Skeletal muscle cell (primary cell): ENCODE measurements at regions not wholly inside any gene's neighbourhood (a gene's known extent, or its start where the extent isn't known, plus 50 kb on each side); places are given as distances from the start of the nearest gene placed in this dataset.
"Not testable (repeated sequence)": the region's sequence is repeated elsewhere in the genome, so short reads cannot be mapped to it uniquely, and the experiment has no call there.

Source experiments
- DNase-seq: peaks from one replicate; pipeline ENCODE4 v3.0.0-alpha.2; 2010; ENCODE audit warnings: low read depth
- H3K4me3 ChIP-seq: 2 replicates; pipeline ENCODE4 v1.5.1; 2011; ENCODE audit warnings: low read depth, mild to moderate bottlenecking, control low read depth, low read length, moderate library complexity

DNA sequence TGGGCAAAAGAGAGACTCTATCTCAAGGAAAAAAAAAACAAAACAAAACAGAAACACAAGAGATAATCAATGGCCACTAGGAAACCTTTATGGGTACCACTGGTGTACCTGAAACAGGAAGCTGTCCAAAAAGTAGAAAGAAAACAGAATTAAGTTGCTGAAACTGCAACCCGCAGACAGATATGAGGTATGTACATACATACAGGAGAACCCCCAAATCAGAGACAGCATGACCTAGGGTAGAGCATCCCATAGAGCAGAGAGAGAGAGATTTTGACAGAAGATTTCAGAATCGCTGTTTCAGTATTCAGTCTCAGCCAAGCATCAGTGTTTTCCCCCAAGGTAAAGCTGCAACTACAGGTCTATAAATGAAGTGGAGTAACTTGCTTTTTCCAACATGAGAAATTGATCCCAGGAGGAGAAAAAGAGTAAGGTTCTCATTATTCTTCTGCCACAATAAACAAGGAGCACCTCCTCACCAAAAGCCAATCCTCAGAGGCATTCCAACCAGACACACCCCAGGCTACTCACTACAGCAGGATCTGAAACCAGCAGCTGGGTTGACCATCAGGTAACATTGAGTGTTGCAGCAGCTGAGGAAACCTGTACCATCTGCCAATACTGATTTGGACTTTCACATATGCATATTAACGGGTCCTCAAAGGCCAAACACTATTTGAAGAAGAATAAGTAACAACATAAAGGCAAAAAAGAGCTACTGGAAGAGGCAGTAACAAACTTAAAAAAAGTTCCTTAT, 630.0 kb downstream of the TAF11L14 start:
- DNase-seq, result no peak

GRCh38 chr5:18270635-18271338, 636.5 kb downstream of the TAF11L14 start:
- DNase-seq, result no peak
- H3K4me3 ChIP-seq, result no peak overlapping the region

More for the DNA sequence above, 630.0 kb downstream of the TAF11L14 start:
- H3K4me3 ChIP-seq, result no peak overlapping the region

GRCh38 chr5:18276939-18277338, 642.7 kb downstream of the TAF11L14 start:
- no peak for DNase-seq
- no peak overlapping the region for H3K4me3 ChIP-seq

GRCh38 chr5:18281947-18282581, 647.8 kb downstream of the TAF11L14 start:
- H3K4me3 ChIP-seq, result no peak overlapping the region
- DNase-seq, result peak; percentile 25

DNA sequence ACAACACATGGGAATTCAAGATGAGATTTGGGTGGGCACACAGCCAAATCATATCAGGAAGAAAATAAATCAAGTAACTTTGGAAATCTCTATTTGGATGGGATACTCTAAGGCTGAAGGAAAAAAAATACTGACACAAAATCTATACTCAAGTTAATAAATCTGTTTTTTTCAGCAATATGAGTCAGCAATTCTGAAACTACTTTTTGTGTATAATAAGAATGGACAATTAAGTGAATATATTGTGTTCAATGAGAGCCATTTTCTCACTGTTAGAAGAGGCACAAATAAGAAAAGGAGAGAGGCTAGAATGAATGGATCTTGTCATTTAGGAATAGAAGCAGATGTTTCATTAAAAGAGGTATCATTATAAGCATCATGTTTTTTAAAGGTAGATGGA, 651.0 kb downstream of the TAF11L14 start:
- H3K4me3 ChIP-seq, result no peak overlapping the region
- DNase-seq, result no peak

- no peak overlapping the region for H3K4me3 ChIP-seq
- no peak for DNase-seq
These were observed 657.9 kb downstream of the TAF11L14 start for GRCh38 chr5:18292146-18292545.

GRCh38 chr5:18295696-18296095, 661.4 kb downstream of the TAF11L14 start:
- DNase-seq, H3K4me3 ChIP-seq: not testable (repeated sequence)

DNA sequence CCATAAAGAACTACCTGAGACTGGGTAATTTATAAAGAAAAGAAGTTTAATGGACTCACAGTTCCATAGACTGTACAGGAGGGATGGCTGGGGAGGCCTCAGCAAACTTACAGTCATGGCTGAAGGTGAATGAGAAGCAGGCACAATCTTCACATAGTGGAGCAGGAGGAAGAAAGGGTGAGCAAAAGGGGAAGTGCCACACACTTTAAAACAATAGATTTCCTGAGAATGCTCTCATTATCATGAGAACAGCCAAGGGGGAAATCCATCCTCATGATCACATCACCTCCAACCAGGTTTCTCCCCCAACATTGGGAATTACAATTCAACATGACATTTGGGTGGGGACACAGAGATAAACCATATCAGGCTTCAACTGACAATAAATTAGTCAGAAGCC, 664.9 kb downstream of the TAF11L14 start:
- DNase-seq, result no peak
- no peak overlapping the region for H3K4me3 ChIP-seq

- DNase-seq, result no peak
- H3K4me3 ChIP-seq, result no peak overlapping the region
These were observed 671.1 kb downstream of the TAF11L14 start for GRCh38 chr5:18305288-18305924.

DNA sequence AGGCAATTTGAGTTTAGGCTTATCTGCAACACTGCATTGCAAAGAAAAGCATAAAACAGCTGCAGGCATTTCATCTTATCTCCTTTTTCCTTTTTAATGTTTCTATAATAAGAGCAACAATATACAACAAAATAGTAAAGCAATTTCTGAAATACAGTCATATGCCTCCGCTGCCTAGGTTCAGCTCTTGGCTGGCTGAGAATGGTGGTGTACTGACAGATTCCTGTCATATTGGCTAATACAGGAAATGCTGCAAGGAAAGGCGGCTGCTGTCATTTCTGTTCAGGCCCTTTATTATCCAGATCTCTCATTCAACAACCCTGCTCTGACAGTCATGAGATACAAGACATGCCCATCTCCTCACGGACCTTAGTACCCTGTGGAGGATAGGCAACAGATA, 677.0 kb downstream of the TAF11L14 start:
- DNase-seq, result no peak
- H3K4me3 ChIP-seq, result no peak overlapping the region

- DNase-seq, result no peak
- no peak overlapping the region for H3K4me3 ChIP-seq
These were observed 677.8 kb downstream of the TAF11L14 start for GRCh38 chr5:18312016-18312415.

- H3K4me3 ChIP-seq, result no peak overlapping the region
- no peak for DNase-seq
These were observed 680.0 kb downstream of the TAF11L14 start for GRCh38 chr5:18314192-18314778.

GRCh38 chr5:18321262-18321942, 687.1 kb downstream of the TAF11L14 start:
- no peak overlapping the region for H3K4me3 ChIP-seq
- DNase-seq, result no peak

DNA sequence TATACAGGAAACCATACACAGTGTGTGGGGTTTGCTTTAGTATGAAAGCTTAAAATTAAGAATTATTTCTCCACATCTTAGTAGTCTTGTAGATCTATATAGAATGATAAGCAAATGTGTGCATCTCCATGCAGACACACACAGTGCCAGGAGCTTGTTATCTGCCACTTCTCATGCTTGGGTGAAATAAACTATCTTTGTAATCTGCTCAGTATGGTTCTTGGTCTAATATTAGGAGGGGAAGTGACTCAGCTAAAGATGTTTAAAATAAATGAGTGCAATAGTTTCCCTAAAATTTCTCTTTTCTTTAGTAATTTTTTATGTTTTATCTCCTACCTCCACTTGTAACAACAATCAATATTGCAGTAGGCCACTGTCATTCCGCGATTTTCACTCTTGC, 689.6 kb downstream of the TAF11L14 start:
- no peak for DNase-seq
- H3K4me3 ChIP-seq, result no peak overlapping the region

DNA sequence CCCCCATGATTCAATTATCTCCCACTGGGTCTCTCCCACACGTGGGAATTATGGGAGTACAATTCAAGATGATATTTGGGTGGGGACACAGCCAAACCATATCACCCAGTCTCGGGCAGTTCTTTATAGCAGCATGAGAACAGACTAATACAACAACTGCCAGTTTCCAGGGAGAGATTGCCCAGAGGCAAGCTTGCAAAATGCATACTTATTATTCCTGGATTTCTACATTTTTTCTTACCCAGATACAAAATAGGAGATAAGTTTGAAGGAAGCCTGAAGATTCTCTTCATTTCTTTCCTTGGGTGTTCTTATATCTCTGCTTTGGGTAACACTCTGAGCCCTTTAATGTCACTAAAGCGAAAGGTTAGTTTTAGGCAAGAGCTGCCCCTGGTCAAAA, 691.2 kb downstream of the TAF11L14 start:
- no peak overlapping the region for H3K4me3 ChIP-seq
- no peak for DNase-seq

- peak; percentile 65 for DNase-seq
- H3K4me3 ChIP-seq, result no peak overlapping the region
These were observed 695.1 kb downstream of the TAF11L14 start for GRCh38 chr5:18329328-18329727.

DNA sequence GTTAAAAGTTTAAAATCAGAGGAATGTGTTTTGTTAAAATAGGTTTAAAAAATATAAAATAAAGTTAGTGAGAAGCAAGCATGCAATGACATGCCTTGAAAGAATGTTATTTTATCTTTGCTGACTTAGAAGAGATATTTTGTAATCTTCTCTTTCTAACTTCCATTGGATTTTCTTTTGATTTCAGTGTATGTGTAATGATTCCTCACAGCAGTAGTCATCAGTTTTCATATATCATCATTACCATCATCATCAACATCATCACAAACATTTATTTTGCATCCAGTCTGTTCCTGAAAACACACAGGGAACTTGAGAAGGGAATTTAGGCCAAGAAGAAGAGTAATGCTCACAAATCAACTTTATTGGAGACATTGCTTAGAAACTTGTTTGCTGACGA, 699.6 kb downstream of the TAF11L14 start:
- DNase-seq, result peak; percentile 24
- no peak overlapping the region for H3K4me3 ChIP-seq

DNA sequence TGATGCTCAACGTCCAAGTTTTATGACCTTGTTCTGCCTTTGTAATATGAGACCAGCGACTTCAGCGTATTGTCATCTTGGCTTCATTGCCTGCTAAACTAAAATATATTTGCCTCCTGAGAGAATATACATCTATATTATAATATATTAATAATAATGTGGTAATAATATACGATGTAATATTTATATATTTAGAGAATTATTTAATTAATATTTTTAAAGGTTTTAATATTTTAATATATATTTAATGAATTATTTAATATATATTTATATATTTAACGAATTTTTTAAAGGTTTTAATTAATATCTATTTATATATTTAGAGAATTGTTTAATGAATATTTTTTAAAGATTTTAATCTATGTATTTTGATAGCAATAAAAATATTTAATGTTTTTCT, 700.7 kb downstream of the TAF11L14 start:
- no peak for DNase-seq
- no peak overlapping the region for H3K4me3 ChIP-seq

DNA sequence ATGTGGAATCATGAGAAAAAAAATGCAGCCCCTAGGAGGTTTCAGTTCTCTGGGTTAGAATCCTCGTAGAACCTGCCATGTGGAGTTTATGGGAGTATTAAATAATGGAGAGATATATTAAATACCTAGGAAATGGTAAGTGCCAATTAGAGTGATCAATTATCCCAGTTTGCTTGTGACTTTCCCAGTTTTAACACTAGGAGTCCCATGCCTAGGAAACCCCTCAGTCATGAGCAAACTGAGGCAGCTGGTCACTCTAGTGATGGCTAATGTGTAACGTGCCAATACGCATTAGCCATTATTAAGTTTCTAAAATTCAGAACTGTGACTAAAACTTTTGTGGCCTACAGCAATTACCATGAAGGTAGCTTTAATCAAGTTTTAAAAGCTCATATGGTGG, 720.6 kb downstream of the TAF11L14 start:
- DNase-seq, result no peak
- H3K4me3 ChIP-seq, result no peak overlapping the region
